Naive B cell (primary cell): ENCODE measurements at regions not wholly inside any gene's neighbourhood (a gene's known extent, or its start where the extent isn't known, plus 50 kb on each side); places are given as distances from the start of the nearest gene placed in this dataset.
A peak's percentile ranks its signal among the peaks of the same experiment; 100 is the strongest.
"Not testable (repeated sequence)": the region's sequence is repeated elsewhere in the genome, so short reads cannot be mapped to it uniquely, and the experiment has no call there.

ENCODE experiments used
- ATAC-seq, 2 donors: fragments of 150-1000 bp; cut with Tn5 transposase; 2 replicates each; pipeline ENCODE4 v1.10.0; 2021; ENCODE audit warnings: low read depth in 2 of 2, mild to moderate bottlenecking in 2 of 2, moderate library complexity in 2 of 2
- DNase-seq: peaks from one replicate; pipeline ENCODE4 v3.0.0; 2022
- H3K27ac Mint-ChIP-seq, 6 donors: one replicate each; pipeline ENCODE4 v1.8.0; 2020 to 2022; ENCODE audit warnings: mild to moderate bottlenecking in 6 of 6, mixed read lengths in 6 of 6, moderate library complexity in 5 of 6, inconsistent platforms in 2 of 6
- H3K27me3 Mint-ChIP-seq, 3 donors: one replicate each; pipeline ENCODE4 v1.8.0; 2021 to 2022; ENCODE audit warnings: mixed read lengths in 3 of 3, mild to moderate bottlenecking in 1 of 3
- H3K36me3 Mint-ChIP-seq, 2 donors: one replicate each; pipeline ENCODE4 v1.8.0; 2020 to 2022; ENCODE audit warnings: mixed read lengths in 2 of 2, inconsistent platforms in 1 of 2, mild to moderate bottlenecking in 1 of 2
- H3K4me1 Mint-ChIP-seq, 3 donors: one replicate each; pipeline ENCODE4 v1.8.0; 2020 to 2022; ENCODE audit warnings: mixed read lengths in 3 of 3, inconsistent platforms in 1 of 3, mild to moderate bottlenecking in 1 of 3, moderate library complexity in 1 of 3
- H3K4me3 Mint-ChIP-seq, 8 donors: one replicate each; pipeline ENCODE4 v1.8.0; 2020 to 2022; ENCODE audit warnings: mild to moderate bottlenecking in 8 of 8, mixed read lengths in 8 of 8, moderate library complexity in 8 of 8, inconsistent platforms in 2 of 8
- H3K9me3 Mint-ChIP-seq, 7 donors: one replicate each; pipeline ENCODE4 v1.8.0; 2020 to 2022; ENCODE audit warnings: mixed read lengths in 7 of 7, mild to moderate bottlenecking in 5 of 7, inconsistent platforms in 2 of 7, moderate library complexity in 1 of 7

- H3K36me3 Mint-ChIP-seq, H3K4me1 Mint-ChIP-seq, ATAC-seq, H3K4me3 Mint-ChIP-seq, H3K9me3 Mint-ChIP-seq, H3K27me3 Mint-ChIP-seq, DNase-seq, H3K27ac Mint-ChIP-seq: not testable (repeated sequence)
These were observed 59.1 kb upstream of the NOTCH2NLA start for GRCh38 chr1:146287881-146288280.

DNA sequence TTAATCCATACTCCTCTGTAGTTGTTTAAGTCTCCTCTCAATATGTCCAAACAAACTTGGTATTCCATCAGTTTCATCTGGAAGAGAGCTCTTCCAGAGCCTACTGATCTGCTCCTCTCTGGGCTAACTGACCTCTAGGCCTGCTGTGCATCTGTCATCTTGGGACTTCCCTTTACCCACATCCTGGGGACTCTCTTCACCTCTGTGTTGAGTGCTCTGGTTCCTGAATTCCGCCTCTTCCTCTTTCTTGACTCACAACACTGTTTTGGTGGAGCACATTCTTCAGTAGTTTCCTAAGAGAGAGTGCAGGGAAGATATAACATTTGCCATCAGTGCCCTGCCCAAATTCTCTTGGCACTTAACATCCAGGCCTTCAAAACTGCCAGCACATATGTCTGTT is 55.9 kb upstream of the NOTCH2NLA start:
- not testable (repeated sequence) for H3K36me3 Mint-ChIP-seq, H3K4me3 Mint-ChIP-seq, H3K27me3 Mint-ChIP-seq, H3K4me1 Mint-ChIP-seq, DNase-seq, H3K9me3 Mint-ChIP-seq, H3K27ac Mint-ChIP-seq
- peak; percentile 81 to 87 for ATAC-seq

- H3K9me3 Mint-ChIP-seq, H3K36me3 Mint-ChIP-seq, H3K27ac Mint-ChIP-seq, H3K4me3 Mint-ChIP-seq, ATAC-seq, H3K4me1 Mint-ChIP-seq, H3K27me3 Mint-ChIP-seq, DNase-seq: not testable (repeated sequence)
These were observed 54.7 kb upstream of the NOTCH2NLA start for GRCh38 chr1:146283527-146283880.

GRCh38 chr1:146282807-146283526 is 54.1 kb upstream of the NOTCH2NLA start:
- ATAC-seq: peak; percentile 42 to 46
- not testable (repeated sequence) for H3K36me3 Mint-ChIP-seq, H3K27ac Mint-ChIP-seq, H3K9me3 Mint-ChIP-seq, DNase-seq, H3K27me3 Mint-ChIP-seq, H3K4me3 Mint-ChIP-seq, H3K4me1 Mint-ChIP-seq

GRCh38 chr1:146281522-146281921 is 52.7 kb upstream of the NOTCH2NLA start:
- ATAC-seq, H3K4me3 Mint-ChIP-seq, H3K27me3 Mint-ChIP-seq, DNase-seq, H3K9me3 Mint-ChIP-seq, H3K36me3 Mint-ChIP-seq, H3K4me1 Mint-ChIP-seq, H3K27ac Mint-ChIP-seq: not testable (repeated sequence)

DNA sequence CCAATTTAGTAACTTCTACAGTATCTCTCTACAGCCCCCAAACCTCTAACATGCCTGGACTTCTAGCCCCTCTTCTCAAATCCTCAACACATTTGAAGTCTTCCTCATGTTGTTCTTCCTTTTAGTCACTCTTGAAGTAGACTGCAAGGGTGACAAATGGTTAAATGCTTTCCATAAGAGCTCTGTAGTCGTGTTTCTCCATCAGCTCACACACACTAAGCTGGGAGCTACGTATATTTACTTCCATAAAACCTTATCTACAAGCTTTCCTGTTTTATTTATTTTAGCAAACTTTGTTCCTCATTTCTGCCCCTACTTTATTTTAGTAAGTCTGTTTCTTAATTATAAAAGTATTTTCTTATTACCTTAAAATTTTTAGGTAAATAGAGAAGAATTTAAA is 49.9 kb upstream of the NOTCH2NLA start:
- DNase-seq, H3K9me3 Mint-ChIP-seq, ATAC-seq, H3K27me3 Mint-ChIP-seq, H3K4me1 Mint-ChIP-seq, H3K36me3 Mint-ChIP-seq, H3K27ac Mint-ChIP-seq, H3K4me3 Mint-ChIP-seq: not testable (repeated sequence)
